Small intestine (tissue), 7 donors: ENCODE measurements at regions not wholly inside any gene's neighbourhood (a gene's known extent, or its start where the extent isn't known, plus 50 kb on each side); places are given as distances from the start of the nearest gene placed in this dataset.

Source experiments
- DNase-seq, 2 donors: peaks; one replicate each; pipeline versions ENCODE4 v3.0.0 to v3.0.0-alpha.2; 2013
- FAIRE-seq: peaks from 2 replicates; lab custom pipeline; 2012; peaks lifted over from hg19 to GRCh38; lab: Jason Lieb, UNC
- H3K27ac ChIP-seq, 3 donors: one replicate each; pipeline ENCODE4 v1.5.1; 2013; ENCODE audit warnings: low read length in 2 of 3, mild to moderate bottlenecking in 2 of 3, control low read depth in 1 of 3, inconsistent platforms in 1 of 3, low read depth in 1 of 3, moderate library complexity in 1 of 3
- H3K27me3 ChIP-seq, 3 donors: one replicate each; pipeline ENCODE4 v1.6.1; 2013; ENCODE audit warnings: low read length in 3 of 3, inconsistent platforms in 1 of 3; ENCODE audit not compliant: control insufficient read depth in 3 of 3, insufficient read depth in 3 of 3
- H3K36me3 ChIP-seq, 3 donors: one replicate each; pipeline ENCODE4 v1.6.1; 2013; ENCODE audit warnings: low read length in 3 of 3, inconsistent platforms in 1 of 3, low read depth in 1 of 3, mild to moderate bottlenecking in 1 of 3, moderate library complexity in 1 of 3; ENCODE audit not compliant: control insufficient read depth in 3 of 3, insufficient read depth in 2 of 3
- H3K4me1 ChIP-seq, 3 donors: one replicate each; pipeline ENCODE4 v1.6.1; 2013; ENCODE audit warnings: low read length in 2 of 3, inconsistent platforms in 1 of 3, low read depth in 1 of 3, mild to moderate bottlenecking in 1 of 3, moderate library complexity in 1 of 3; ENCODE audit not compliant: control insufficient read depth in 3 of 3, insufficient read depth in 2 of 3
- H3K4me3 ChIP-seq, 3 donors: one replicate each; pipeline ENCODE4 v1.5.1; 2013; ENCODE audit warnings: low read length in 3 of 3, control low read depth in 1 of 3, inconsistent platforms in 1 of 3, low read depth in 1 of 3, mild to moderate bottlenecking in 1 of 3, moderate library complexity in 1 of 3
- H3K9me3 ChIP-seq, 2 donors: one replicate each; pipeline ENCODE4 v1.6.1; 2013; ENCODE audit warnings: low read depth in 1 of 2, low read length in 1 of 2; ENCODE audit not compliant: control insufficient read depth in 2 of 2, insufficient read depth in 1 of 2
- whole genome bisulfite sequencing, 3 donors: extraction: QIAGEN DNeasy Blood & Tissue Kit; methylation state at CpG; one replicate each; pipeline ENCODE4 v1.1.7; 2013; 5-methylcytosine and 5-hydroxymethylcytosine counted together
- donor health status: healthy with polysubstance abuse.
- donor health status: control.
- donor health status: control.
- donor health status: Bipolar disorder and iron deficiency.
- donor health status: healthy.

GRCh38 chr12:68402422-68402821 is 70.3 kb upstream of the MDM1 start:
- Histone ChIP-seq H3K36me3 (no peaks in the 10 kb centered on the region), H3K4me1 (peaks cover 3 to 9% (median 3%) of the 10 kb centered on the region in 3 donors), H3K27ac (no peak overlapping the region), H3K27me3 (no peaks in the 10 kb centered on the region), H3K4me3 (no peak overlapping the region), H3K9me3 (no peaks in the 10 kb centered on the region)
- no peak for FAIRE-seq
- 92 to 98% (median 95%) methylated on average over 2 of the region's 2 CpGs for WGBS, 3 donors
- no peak for DNase-seq

- DNase-seq = no peak
- whole genome bisulfite sequencing, 3 donors = 71 to 76% (median 73%) methylated on average over 1 of the region's 1 CpG
These were observed 71.1 kb upstream of the MDM1 start for GRCh38 chr12:68403296-68403695.

DNA sequence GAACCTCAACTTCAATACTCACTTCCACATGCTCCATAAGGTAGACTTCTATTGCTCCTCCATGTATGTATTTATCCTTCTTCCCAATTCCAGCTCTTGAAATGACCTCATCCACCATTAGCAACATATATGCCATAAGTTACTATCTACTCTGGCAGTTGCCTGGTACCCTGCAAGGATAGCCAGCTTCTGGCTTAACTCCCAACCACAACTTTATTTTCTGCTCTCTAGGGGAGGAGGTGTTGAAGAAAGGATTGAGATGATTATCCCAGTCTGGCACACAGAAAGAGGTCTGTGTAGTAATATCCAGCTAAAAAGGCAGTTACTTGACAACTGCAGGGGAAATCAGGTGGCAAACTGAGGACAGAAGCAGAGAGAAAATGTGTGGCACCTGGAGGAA is 71.5 kb upstream of the MDM1 start:
- Histone ChIP-seq H3K4me3 (no peak overlapping the region), H3K27me3 (no peaks in the 10 kb centered on the region), H3K27ac (no peak overlapping the region), H3K9me3 (no peaks in the 10 kb centered on the region), H3K4me1 (peaks cover 3 to 9% (median 3%) of the 10 kb centered on the region in 3 donors), H3K36me3 (no peaks in the 10 kb centered on the region)
- no peak for FAIRE-seq
- DNase-seq = no peak

More at GRCh38 chr12:68403296-68403695, 71.1 kb upstream of the MDM1 start:
- Histone ChIP-seq H3K27me3 (no peaks in the 10 kb centered on the region), H3K9me3 (no peaks in the 10 kb centered on the region), H3K4me3 (no peak overlapping the region), H3K36me3 (no peaks in the 10 kb centered on the region), H3K27ac (no peak overlapping the region), H3K4me1 (peaks cover 3 to 9% (median 3%) of the 10 kb centered on the region in 3 donors)
- no peak for FAIRE-seq

DNA sequence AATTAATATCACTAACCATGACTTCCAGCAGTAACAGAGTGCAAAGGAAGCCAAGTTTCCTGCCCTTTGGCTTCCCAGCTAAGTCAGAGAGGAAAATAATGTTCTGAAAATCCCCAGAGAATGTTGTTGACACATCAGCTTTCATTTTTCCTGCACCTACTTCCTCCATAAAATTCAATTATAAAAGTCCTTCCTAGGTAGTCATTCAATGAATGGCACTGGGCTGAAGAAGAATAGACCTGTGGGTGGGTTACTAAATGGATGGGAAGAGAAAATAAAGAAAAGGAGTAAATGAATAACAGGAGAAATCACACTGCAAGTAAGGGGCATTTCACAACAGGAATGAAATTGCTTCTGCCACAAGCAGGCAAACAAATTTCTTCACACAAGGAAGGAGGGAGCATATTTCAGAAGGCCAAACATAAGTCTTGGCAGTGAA is 73.2 kb upstream of the MDM1 start:
- Histone ChIP-seq H3K27ac (peak overlapping the region in 2 of 3 donors; percentile 14 to 77), H3K4me3 (no peak overlapping the region), H3K27me3 (no peaks in the 10 kb centered on the region), H3K4me1 (peaks cover 3 to 9% (median 3%) of the 10 kb centered on the region in 3 donors), H3K9me3 (no peaks in the 10 kb centered on the region), H3K36me3 (no peaks in the 10 kb centered on the region)
- DNase-seq (peak; percentile 57 to 60), FAIRE-seq (no peak)

DNA sequence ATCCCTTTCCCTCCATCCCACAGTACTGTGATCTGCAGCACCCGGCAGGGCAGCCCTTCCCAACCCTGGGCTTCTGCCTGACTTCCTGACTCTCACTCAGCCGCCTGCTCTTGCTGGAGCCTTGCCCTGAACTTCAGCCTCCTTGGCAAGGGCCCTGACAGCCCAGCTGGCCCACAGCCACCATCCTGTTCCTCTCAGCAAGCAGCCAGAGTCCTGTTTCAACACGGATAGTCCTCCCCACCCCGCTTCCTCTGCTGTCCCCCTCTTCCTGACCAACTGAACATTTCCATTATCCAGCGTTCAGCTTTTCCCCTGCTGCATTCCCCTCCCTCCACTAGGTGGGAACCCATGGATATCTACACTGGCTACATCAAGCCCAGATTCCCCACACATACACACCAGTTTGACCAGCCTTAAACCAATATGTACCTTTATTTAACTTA is 74.0 kb upstream of the MDM1 start:
- Histone ChIP-seq H3K4me1 (peaks cover 3 to 6% (median 3%) of the 10 kb centered on the region in 3 donors), H3K27me3 (no peaks in the 10 kb centered on the region), H3K36me3 (no peaks in the 10 kb centered on the region), H3K9me3 (no peaks in the 10 kb centered on the region), H3K27ac (peak overlapping the region in 2 of 3 donors; percentile 14 to 77), H3K4me3 (no peak overlapping the region)
- DNase-seq (peak; percentile 50 to 85), FAIRE-seq (no peak)
- 8 to 14% (median 13%) methylated on average over 5 of the region's 5 CpGs for WGBS, 3 donors

GRCh38 chr12:68406911-68407310 is 74.7 kb upstream of the MDM1 start:
- H3K27ac ChIP-seq = peak overlapping the region in 1 of 3 donors; percentile 77
- H3K4me3 ChIP-seq = no peak overlapping the region
- no peaks in the 10 kb centered on the region for H3K27me3 ChIP-seq
- WGBS, 3 donors = 73 to 84% (median 74%) methylated on average over 4 of the region's 4 CpGs
- no peak for DNase-seq
- no peaks in the 10 kb centered on the region for H3K9me3 ChIP-seq
- no peaks in the 10 kb centered on the region for H3K36me3 ChIP-seq
- peaks cover 3 to 6% (median 3%) of the 10 kb centered on the region in 3 donors for H3K4me1 ChIP-seq
- no peak for FAIRE-seq

GRCh38 chr12:68410018-68410660 is 78.0 kb upstream of the MDM1 start:
- WGBS, 3 donors = 89 to 93% (median 92%) methylated on average over 11 of the region's 11 CpGs
- no peak overlapping the region for H3K27ac ChIP-seq

DNA sequence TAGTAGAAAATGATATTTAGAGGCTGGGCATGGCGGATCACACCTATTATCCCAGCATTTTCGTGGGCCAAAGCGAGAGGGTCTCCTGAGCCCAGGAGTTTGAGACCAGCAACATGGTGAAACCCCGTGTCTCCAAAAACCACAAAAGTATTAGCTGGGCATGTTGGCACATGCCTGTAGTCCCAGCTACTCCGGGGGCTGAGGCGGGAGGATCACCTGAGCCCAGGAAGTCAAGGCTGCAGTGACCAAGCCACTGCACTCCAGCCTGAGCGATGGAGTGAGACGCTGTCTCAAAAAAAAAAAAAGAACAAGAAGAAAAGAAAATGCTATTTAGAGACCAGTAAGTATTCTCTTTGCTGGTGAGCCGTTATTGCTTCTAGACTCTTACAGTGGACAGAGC is 79.2 kb upstream of the MDM1 start:
- no peak overlapping the region for H3K27ac ChIP-seq
- H3K36me3 ChIP-seq = no peaks in the 10 kb centered on the region
- no peak overlapping the region for H3K4me3 ChIP-seq
- no peaks in the 10 kb centered on the region for H3K27me3 ChIP-seq
- FAIRE-seq = no peak
- WGBS, 3 donors = 93 to 94% (median 93%) methylated on average over 9 of the region's 9 CpGs
- DNase-seq = no peak
- H3K9me3 ChIP-seq = no peaks in the 10 kb centered on the region
- peaks cover 0 to 2% (median 0%) of the 10 kb centered on the region in 3 donors for H3K4me1 ChIP-seq

More at GRCh38 chr12:68410018-68410660, 78.0 kb upstream of the MDM1 start:
- no peaks in the 10 kb centered on the region for H3K9me3 ChIP-seq
- no peak overlapping the region for H3K4me3 ChIP-seq
- DNase-seq (no peak), FAIRE-seq (no peak)
- peaks cover 3 to 6% (median 3%) of the 10 kb centered on the region in 3 donors for H3K4me1 ChIP-seq
- H3K36me3 ChIP-seq = no peaks in the 10 kb centered on the region
- H3K27me3 ChIP-seq = no peaks in the 10 kb centered on the region

- Histone ChIP-seq H3K27ac (no peak overlapping the region), H3K36me3 (no peaks in the 10 kb centered on the region), H3K27me3 (no peaks in the 10 kb centered on the region), H3K4me1 (no peaks in the 10 kb centered on the region), H3K4me3 (no peak overlapping the region), H3K9me3 (peaks cover 0 to 2% of the 10 kb centered on the region in 2 donors)
- DNase-seq = no peak
- WGBS, 3 donors = 83 to 85% (median 85%) methylated on average over 2 of the region's 2 CpGs
- no peak for FAIRE-seq
These were observed 82.8 kb upstream of the MDM1 start for GRCh38 chr12:68414988-68415387.
